Neural cell (in vitro differentiated cells): ENCODE measurements at regions not wholly inside any gene's neighbourhood (a gene's known extent, or its start where the extent isn't known, plus 50 kb on each side); places are given as distances from the start of the nearest gene placed in this dataset.

Experiments used
- H2AFZ ChIP-seq: fragments of 200-600, 300-800 bp; sonication (generic), shearing (Covaris generic); 2 replicates; pipeline ENCODE4 v1.6.0; 2014; ENCODE audit warnings: low read depth, mild to moderate bottlenecking, antibody characterized with exemption, low read length, moderate library complexity
- H3F3A ChIP-seq: fragments of 200-600 bp; shearing (Covaris generic); 2 replicates; pipeline ENCODE4 v1.6.1; 2016; ENCODE audit warnings: mild to moderate bottlenecking, moderate library complexity, mixed read lengths, antibody characterized with exemption, low read length; ENCODE audit not compliant: insufficient read depth, poor library complexity, severe bottlenecking
- H3K27ac ChIP-seq: fragments of 200-600, 300-800 bp; sonication (generic), shearing (Covaris generic); 2 replicates; pipeline ENCODE4 v1.5.1; 2014; ENCODE audit warnings: mild to moderate bottlenecking, low read length, moderate library complexity
- H3K27me3 ChIP-seq: fragments of 300-800, 200-600 bp; sonication (generic), shearing (Covaris generic); 2 replicates; pipeline ENCODE4 v1.6.0; 2014; ENCODE audit warnings: mild to moderate bottlenecking, low read depth, low read length, moderate library complexity; ENCODE audit not compliant: insufficient read depth
- H3K36me3 ChIP-seq: fragments of 300-800, 200-600 bp; sonication (generic), shearing (Covaris generic); 2 replicates; pipeline ENCODE4 v1.5.1; 2014; ENCODE audit warnings: mild to moderate bottlenecking, antibody characterized with exemption, low read length, moderate library complexity; ENCODE audit not compliant: insufficient read depth
- H3K4me2 ChIP-seq: fragments of 300-800, 200-600 bp; sonication (generic), shearing (Covaris generic); 2 replicates; pipeline ENCODE4 v1.6.0; 2014; ENCODE audit warnings: mild to moderate bottlenecking, low read length
- H3K4me3 ChIP-seq: fragments of 300-800, 200-600 bp; sonication (generic), shearing (Covaris generic); 2 replicates; pipeline ENCODE4 v1.5.1; 2014; ENCODE audit warnings: mild to moderate bottlenecking, low read length, moderate library complexity
- H3K79me2 ChIP-seq: fragments of 200-600 bp; shearing (Covaris generic); replicated peaks from 2 replicates; pipeline ENCODE4 v1.6.0; 2014; ENCODE audit warnings: mild to moderate bottlenecking, low read length, moderate library complexity; ENCODE audit not compliant: insufficient read depth
- H3K9ac ChIP-seq: fragments of 300-800, 200-600 bp; sonication (generic), shearing (Covaris generic); 2 replicates; pipeline ENCODE4 v1.6.1; 2016; ENCODE audit warnings: mild to moderate bottlenecking, low read length, mixed read lengths
- H3K9me2 ChIP-seq: fragments of 200-600 bp; shearing (Covaris generic); 2 replicates; pipeline ENCODE4 v1.6.1; 2016; ENCODE audit warnings: mild to moderate bottlenecking, low read length, mixed read lengths; ENCODE audit not compliant: insufficient read depth
- H3K9me3 ChIP-seq: fragments of 200-600, 300-800 bp; sonication (generic), shearing (Covaris generic); 2 replicates; pipeline ENCODE4 v1.6.1; 2016; ENCODE audit warnings: mild to moderate bottlenecking, mixed run types, low read length, moderate library complexity, mixed read lengths
- H4K20me1 ChIP-seq: fragments of 200-600 bp; shearing (Covaris generic); 2 replicates; pipeline ENCODE4 v1.6.1; 2016; ENCODE audit warnings: mild to moderate bottlenecking, mixed run types; ENCODE audit not compliant: insufficient read depth
- CTCF ChIP-seq: fragments of 450-650 bp; IDR thresholded peaks from 2 replicates; pipeline ENCODE4 v1.5.1; 2014; ENCODE audit warnings: antibody characterized with exemption, mild to moderate bottlenecking, moderate library complexity; ENCODE audit not compliant: poor library complexity, severe bottlenecking
- EP300 ChIP-seq: fragments of 450-650 bp; conservative IDR thresholded peaks from 2 replicates; pipeline ENCODE4 v1.6.1; 2014; ENCODE audit warnings: antibody characterized with exemption, mild to moderate bottlenecking, moderate library complexity; ENCODE audit not compliant: poor library complexity, severe bottlenecking
- EZH2 ChIP-seq: fragments of 200-600, 300-800 bp; shearing (Covaris generic), sonication (generic); IDR thresholded peaks from 2 replicates; pipeline ENCODE4 v1.6.1; 2014; ENCODE audit warnings: antibody characterized with exemption, low read length, borderline replicate concordance, mild to moderate bottlenecking; ENCODE audit not compliant: insufficient read depth, poor library complexity, severe bottlenecking
- MXI1 ChIP-seq: fragments of 450-650 bp; conservative IDR thresholded peaks from 2 replicates; pipeline ENCODE4 v1.6.1; 2014; ENCODE audit warnings: antibody characterized with exemption, mild to moderate bottlenecking; ENCODE audit not compliant: poor library complexity, severe bottlenecking
- POLR2AphosphoS5 ChIP-seq: IDR thresholded peaks from 2 replicates; pipeline ENCODE4 v1.6.1; 2012
- RAD21 ChIP-seq: fragments of 450-650 bp; conservative IDR thresholded peaks from 2 replicates; pipeline ENCODE4 v1.6.1; 2014; ENCODE audit warnings: antibody characterized with exemption, mild to moderate bottlenecking, moderate library complexity
- REST ChIP-seq: IDR thresholded peaks from 2 replicates; pipeline ENCODE4 v1.6.1; 2012; ENCODE audit warnings: borderline replicate concordance
- TAF1 ChIP-seq: IDR thresholded peaks from 2 replicates; pipeline ENCODE4 v1.6.1; 2012; ENCODE audit warnings: low read depth

GRCh38 chr11:26862801-26863200 lies 131.1 kb upstream of the FIBIN start:
- Histone ChIP-seq H3K4me2 (no peak overlapping the region), H4K20me1 (no peaks in the 10 kb centered on the region), H3F3A (no peaks in the 10 kb centered on the region), H3K9me2 (no peaks in the 10 kb centered on the region), H3K36me3 (no peaks in the 10 kb centered on the region), H3K4me3 (no peak overlapping the region), H3K27me3 (no peaks in the 10 kb centered on the region), H3K9ac (no peak overlapping the region), H3K79me2 (no peaks in the 10 kb centered on the region), H3K27ac (no peak overlapping the region), H3K9me3 (no peaks in the 10 kb centered on the region), H2AFZ (no peak overlapping the region)
- TF ChIP-seq CTCF (no peak), TAF1 (no peak), RAD21 (no peak), EZH2 (no peak), POLR2AphosphoS5 (no peak), EP300 (no peak)

GRCh38 chr11:26865703-26866102 lies 128.2 kb upstream of the FIBIN start:
- Histone ChIP-seq H3K4me2 (no peak overlapping the region), H3K79me2 (no peaks in the 10 kb centered on the region), H4K20me1 (no peaks in the 10 kb centered on the region), H3K36me3 (no peaks in the 10 kb centered on the region), H3K9me3 (no peaks in the 10 kb centered on the region), H3F3A (no peaks in the 10 kb centered on the region), H3K27me3 (no peaks in the 10 kb centered on the region), H3K9ac (no peak overlapping the region), H3K27ac (no peak overlapping the region), H3K9me2 (no peaks in the 10 kb centered on the region), H2AFZ (no peak overlapping the region), H3K4me3 (no peak overlapping the region)
- TF ChIP-seq REST (no peak), MXI1 (no peak), EZH2 (no peak), RAD21 (no peak), POLR2AphosphoS5 (no peak), CTCF (no peak)
